ENCODE measurements at regions not wholly inside any gene's neighbourhood (a gene's known extent, or its start where the extent isn't known, plus 50 kb on each side); places are given as distances from the start of the nearest gene placed in this dataset.

GRCh38 chr12:4215229-4216186 is 58.1 kb upstream of the CCND2 start:
- no peak for DNase-seq (ENCODE audit: low spot score in 2 of 2, unreplicated experiment in 2 of 2)
- no peaks in the 10 kb centered on the region for H3K36me3 Mint-ChIP-seq
- H3K27me3 Mint-ChIP-seq (ENCODE audit: low read depth): peaks cover 3% of the 10 kb centered on the region
- TF ChIP-seq, protein P1, sequence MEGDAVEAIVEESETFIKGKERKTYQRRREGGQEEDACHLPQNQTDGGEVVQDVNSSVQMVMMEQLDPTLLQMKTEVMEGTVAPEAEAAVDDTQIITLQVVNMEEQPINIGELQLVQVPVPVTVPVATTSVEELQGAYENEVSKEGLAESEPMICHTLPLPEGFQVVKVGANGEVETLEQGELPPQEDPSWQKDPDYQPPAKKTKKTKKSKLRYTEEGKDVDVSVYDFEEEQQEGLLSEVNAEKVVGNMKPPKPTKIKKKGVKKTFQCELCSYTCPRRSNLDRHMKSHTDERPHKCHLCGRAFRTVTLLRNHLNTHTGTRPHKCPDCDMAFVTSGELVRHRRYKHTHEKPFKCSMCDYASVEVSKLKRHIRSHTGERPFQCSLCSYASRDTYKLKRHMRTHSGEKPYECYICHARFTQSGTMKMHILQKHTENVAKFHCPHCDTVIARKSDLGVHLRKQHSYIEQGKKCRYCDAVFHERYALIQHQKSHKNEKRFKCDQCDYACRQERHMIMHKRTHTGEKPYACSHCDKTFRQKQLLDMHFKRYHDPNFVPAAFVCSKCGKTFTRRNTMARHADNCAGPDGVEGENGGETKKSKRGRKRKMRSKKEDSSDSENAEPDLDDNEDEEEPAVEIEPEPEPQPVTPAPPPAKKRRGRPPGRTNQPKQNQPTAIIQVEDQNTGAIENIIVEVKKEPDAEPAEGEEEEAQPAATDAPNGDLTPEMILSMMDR (IDR thresholded peaks at IDR 0.05; ENCODE audit: unreplicated experiment): no peak
- H3K4me1 Mint-ChIP-seq: no peaks in the 10 kb centered on the region
- H3K9me3 Mint-ChIP-seq: peaks cover 14% of the 10 kb centered on the region
- no peak overlapping the region for H3K27ac Mint-ChIP-seq
- H3K4me3 Mint-ChIP-seq: no peak overlapping the region

GRCh38 chr12:4214877-4215228 is 58.7 kb upstream of the CCND2 start:
- no peak for DNase-seq (ENCODE audit: low spot score in 2 of 2, unreplicated experiment in 2 of 2)
- Mint-ChIP-seq H3K9me3 (peaks cover 14% of the 10 kb centered on the region), H3K4me3 (no peak overlapping the region), H3K4me1 (peaks cover 2% of the 10 kb centered on the region), H3K36me3 (no peaks in the 10 kb centered on the region), H3K27ac (no peak overlapping the region), H3K27me3 (ENCODE audit: low read depth) (peaks cover 7% of the 10 kb centered on the region)
- TF ChIP-seq, protein P1 (IDR thresholded peaks at IDR 0.05; ENCODE audit: unreplicated experiment): no peak

DNA sequence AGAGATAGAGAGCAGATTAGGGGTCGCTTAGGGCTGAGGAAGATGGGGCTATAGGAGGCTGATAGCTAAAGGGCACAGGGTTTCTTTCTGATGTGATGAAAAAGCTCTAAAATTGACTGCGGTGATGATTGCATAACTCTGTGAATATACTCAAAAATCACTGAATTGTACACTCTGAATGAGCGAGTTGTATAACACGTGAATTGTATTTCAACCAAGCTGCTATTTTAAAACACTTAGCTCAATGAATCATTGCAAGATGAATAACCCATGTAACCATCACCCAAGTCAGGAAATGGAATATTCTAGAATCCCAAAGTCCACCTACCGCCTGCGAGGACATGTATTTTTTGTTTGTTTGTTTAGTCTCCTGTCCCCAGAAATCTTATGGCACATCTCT is 60.1 kb upstream of the CCND2 start:
- no peak overlapping the region for H3K27ac Mint-ChIP-seq
- peaks cover 10% of the 10 kb centered on the region for H3K9me3 Mint-ChIP-seq
- H3K27me3 Mint-ChIP-seq (ENCODE audit: low read depth): peaks cover 11% of the 10 kb centered on the region
- H3K4me1 Mint-ChIP-seq: peaks cover 2% of the 10 kb centered on the region
- TF ChIP-seq, protein P1 (IDR thresholded peaks at IDR 0.05; ENCODE audit: unreplicated experiment): no peak
- no peaks in the 10 kb centered on the region for H3K36me3 Mint-ChIP-seq
- no peak overlapping the region for H3K4me3 Mint-ChIP-seq
- DNase-seq (ENCODE audit: low spot score in 2 of 2, unreplicated experiment in 2 of 2): no peak

DNA sequence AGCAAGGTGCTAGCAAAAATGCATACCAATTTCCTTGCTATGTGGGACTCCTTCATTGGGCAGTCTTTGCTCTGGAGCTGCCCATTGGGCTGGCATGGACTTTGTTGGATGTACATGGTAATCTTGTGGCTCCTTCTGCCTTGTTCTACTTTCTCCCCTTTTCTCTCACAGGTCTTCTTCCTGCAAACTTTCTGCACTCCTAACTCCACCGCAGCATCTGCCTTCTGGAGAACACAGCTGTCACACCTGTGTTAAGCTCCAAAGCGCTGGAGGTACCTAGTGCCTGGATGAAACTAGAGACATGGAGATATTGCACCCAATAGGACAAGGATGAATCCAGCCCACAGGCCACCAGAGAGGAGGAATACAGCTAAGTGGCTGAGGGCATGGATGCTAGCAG is 60.7 kb upstream of the CCND2 start:
- no peak for DNase-seq (ENCODE audit: low spot score in 2 of 2, unreplicated experiment in 2 of 2)
- TF ChIP-seq, protein P1 (IDR thresholded peaks at IDR 0.05; ENCODE audit: unreplicated experiment): no peak
- Mint-ChIP-seq H3K27ac (no peak overlapping the region), H3K4me3 (no peak overlapping the region), H3K27me3 (ENCODE audit: low read depth) (peaks cover 11% of the 10 kb centered on the region), H3K4me1 (peaks cover 2% of the 10 kb centered on the region), H3K9me3 (peaks cover 6% of the 10 kb centered on the region), H3K36me3 (no peaks in the 10 kb centered on the region)

- TF ChIP-seq, protein P1 (IDR thresholded peaks at IDR 0.05; ENCODE audit: unreplicated experiment): no peak
- H3K4me3 Mint-ChIP-seq: no peak overlapping the region
- H3K27ac Mint-ChIP-seq: no peak overlapping the region
- peaks cover 2% of the 10 kb centered on the region for H3K4me1 Mint-ChIP-seq
- H3K27me3 Mint-ChIP-seq (ENCODE audit: low read depth): peaks cover 11% of the 10 kb centered on the region
- H3K36me3 Mint-ChIP-seq: no peaks in the 10 kb centered on the region
- DNase-seq (ENCODE audit: low spot score in 2 of 2, unreplicated experiment in 2 of 2): no peak
- peaks cover 6% of the 10 kb centered on the region for H3K9me3 Mint-ChIP-seq
Observed at GRCh38 chr12:4211372-4211771, 62.2 kb upstream of the CCND2 start.

Data from mesothelial cell of epicardium (in vitro differentiated cells).